ENCODE measurements at regions not wholly inside any gene's neighbourhood (a gene's known extent, or its start where the extent isn't known, plus 50 kb on each side); places are given as distances from the start of the nearest gene placed in this dataset.
"Not testable (repeated sequence)": the region's sequence is repeated elsewhere in the genome, so short reads cannot be mapped to it uniquely, and the experiment has no call there.

- no peak for DNase-seq
Observed at GRCh38 chr12:61107118-61107517, 1153.1 kb upstream of the USP15 start.

- DNase-seq = no peak
Observed at GRCh38 chr12:61111218-61111617, 1149.0 kb upstream of the USP15 start.

GRCh38 chr12:61137677-61138414 is 1122.4 kb upstream of the USP15 start:
- no peak for DNase-seq

GRCh38 chr12:61138415-61138759 is 1121.8 kb upstream of the USP15 start:
- peak in 1 of 4 experiments; percentile 1 for DNase-seq

GRCh38 chr12:61161961-61162360 is 1098.2 kb upstream of the USP15 start:
- DNase-seq = no peak

- no peak for DNase-seq
Observed at GRCh38 chr12:61188801-61189595, 1071.2 kb upstream of the USP15 start.

- no peak for DNase-seq
Observed at GRCh38 chr12:61213646-61214045, 1046.6 kb upstream of the USP15 start.

- DNase-seq = no peak
Observed at GRCh38 chr12:61220337-61220736, 1039.9 kb upstream of the USP15 start.

- DNase-seq = no peak
Observed at GRCh38 chr12:61232040-61232439, 1028.2 kb upstream of the USP15 start.

- DNase-seq = no peak
Observed at GRCh38 chr12:61250303-61250702, 1009.9 kb upstream of the USP15 start.

- no peak for DNase-seq
Observed at GRCh38 chr12:61251076-61251475, 1009.1 kb upstream of the USP15 start.

GRCh38 chr12:61254225-61254624 is 1006.0 kb upstream of the USP15 start:
- no peak for DNase-seq

- not testable (repeated sequence) for DNase-seq
Observed at GRCh38 chr12:61264294-61264693, 995.9 kb upstream of the USP15 start.

GRCh38 chr12:61267474-61267873 is 992.7 kb upstream of the USP15 start:
- DNase-seq = no peak

- no peak for DNase-seq
Observed at GRCh38 chr12:61272441-61272840, 987.8 kb upstream of the USP15 start.

- no peak for DNase-seq
Observed at GRCh38 chr12:61282790-61283575, 977.2 kb upstream of the USP15 start.

- DNase-seq = no peak
Observed at GRCh38 chr12:61290473-61290872, 969.7 kb upstream of the USP15 start.

- DNase-seq = no peak
Observed at GRCh38 chr12:61291647-61292046, 968.6 kb upstream of the USP15 start.

- DNase-seq = not testable (repeated sequence)
Observed at GRCh38 chr12:61294011-61294410, 966.2 kb upstream of the USP15 start.

GRCh38 chr12:61301817-61302216 is 958.4 kb upstream of the USP15 start:
- DNase-seq = no peak

- no peak for DNase-seq
Observed at GRCh38 chr12:61302282-61302681, 957.9 kb upstream of the USP15 start.

GRCh38 chr12:61308220-61308619 is 952.0 kb upstream of the USP15 start:
- no peak for DNase-seq

GRCh38 chr12:61311413-61311812 is 948.8 kb upstream of the USP15 start:
- no peak for DNase-seq
